NCI-H748 (cell line): ENCODE measurements at regions not wholly inside any gene's neighbourhood (a gene's known extent, or its start where the extent isn't known, plus 50 kb on each side); places are given as distances from the start of the nearest gene placed in this dataset.
A peak's percentile ranks its signal among the peaks of the same experiment; 100 is the strongest.
"Not testable (repeated sequence)": the region's sequence is repeated elsewhere in the genome, so short reads cannot be mapped to it uniquely, and the experiment has no call there.

ENCODE experiments used
- DNase-seq: peaks from one replicate; lab custom pipeline; 2025; ENCODE audit not compliant: unreplicated experiment; lab: John Stamatoyannopoulos, UW

DNA sequence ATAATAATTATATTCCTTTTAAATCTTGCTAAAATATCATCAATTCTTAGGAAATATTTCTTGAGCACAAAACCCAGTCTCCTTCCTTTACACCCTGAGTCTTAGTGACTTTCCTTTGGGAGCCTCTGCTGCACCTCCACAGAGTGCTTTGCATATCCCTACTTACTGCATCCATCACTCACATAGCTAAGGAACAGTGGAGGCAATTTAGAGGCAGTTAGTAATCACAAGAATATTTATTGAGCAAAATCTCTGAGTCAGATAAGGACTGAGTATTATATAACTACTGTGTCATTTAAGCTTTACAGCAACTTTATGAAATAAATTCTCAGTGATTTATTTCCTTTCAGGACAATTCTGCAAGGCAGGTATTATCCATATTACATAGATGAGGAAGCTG, 327.7 kb downstream of the TMX3 start:
- DNase-seq, result no peak

DNA sequence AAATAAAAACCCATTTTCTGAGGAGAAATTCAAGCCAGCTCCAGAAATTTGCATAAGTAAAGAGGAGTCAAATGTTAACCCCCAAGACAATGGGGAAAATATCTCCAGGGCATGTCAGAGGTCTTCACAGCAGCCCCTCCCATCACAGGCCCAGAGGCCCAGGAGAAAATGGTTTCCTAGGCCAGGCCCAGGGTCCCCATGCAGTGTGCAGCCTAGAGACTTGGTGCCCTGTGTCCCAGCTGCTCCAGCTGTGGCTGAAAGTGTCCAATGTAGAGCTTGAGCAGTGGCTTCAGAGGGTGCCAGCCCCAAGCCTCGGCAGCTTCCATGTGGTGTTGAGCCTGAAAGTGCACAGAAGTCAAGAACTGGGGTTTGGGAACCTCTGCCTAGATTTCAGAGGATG, 330.9 kb downstream of the TMX3 start:
- not testable (repeated sequence) for DNase-seq

DNA sequence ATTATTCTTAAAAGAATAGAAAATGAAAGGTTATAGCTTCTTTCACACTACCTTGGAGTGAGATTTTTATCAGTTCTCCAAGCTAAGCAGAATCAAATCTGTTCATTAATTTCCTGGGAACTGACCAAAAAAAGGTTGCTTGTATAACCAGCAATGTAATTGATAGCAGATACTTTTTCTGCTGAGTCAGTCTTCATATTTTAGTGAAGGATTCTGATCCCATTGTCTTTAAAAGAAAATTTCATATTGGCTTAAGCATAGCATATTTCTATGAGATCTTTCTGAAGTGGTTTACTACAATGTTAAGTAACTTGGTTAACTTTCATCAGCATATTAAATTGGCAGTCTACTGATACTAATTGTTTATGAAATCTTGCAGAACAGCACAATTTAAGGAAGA, 338.0 kb downstream of the TMX3 start:
- DNase-seq, result no peak

DNA sequence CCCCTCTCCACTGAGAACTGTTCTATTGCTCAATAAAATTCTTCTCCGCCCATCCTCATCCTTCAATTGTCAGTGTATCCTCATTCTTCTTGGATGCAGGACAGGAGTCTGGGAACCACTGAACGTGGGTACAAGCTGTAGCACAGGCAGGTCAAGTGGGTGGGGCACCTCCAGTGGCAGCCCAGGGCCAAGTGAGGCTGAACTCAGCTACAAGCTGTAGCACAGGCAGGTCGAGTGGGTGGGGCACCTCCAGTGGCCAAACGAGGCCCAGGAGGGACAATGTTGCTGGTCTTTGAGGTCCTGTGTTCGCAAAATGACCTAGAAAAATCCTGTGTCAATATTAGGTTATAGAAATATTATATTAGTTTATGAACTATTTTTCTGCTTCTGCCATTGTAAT, 352.0 kb downstream of the TMX3 start:
- DNase-seq, result no peak

DNA sequence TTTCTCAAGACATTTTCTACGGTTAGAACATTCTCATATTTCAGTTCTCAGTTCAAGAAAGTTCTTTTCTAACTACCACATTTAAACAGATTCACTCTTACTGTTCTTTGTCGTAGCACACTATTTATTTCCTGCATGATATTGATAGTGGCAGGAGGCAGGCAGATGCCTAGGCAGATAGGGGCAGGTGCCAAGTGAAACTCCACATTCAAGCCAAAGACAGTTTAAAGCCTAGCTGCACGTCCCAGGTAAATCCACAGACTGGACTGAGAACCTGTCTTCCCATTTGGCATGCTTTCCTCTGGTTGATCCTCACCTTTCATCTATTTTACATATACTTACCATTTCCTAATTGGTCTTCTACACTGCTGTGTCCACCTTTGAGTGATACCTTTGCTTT, 359.3 kb downstream of the TMX3 start:
- no peak for DNase-seq

DNA sequence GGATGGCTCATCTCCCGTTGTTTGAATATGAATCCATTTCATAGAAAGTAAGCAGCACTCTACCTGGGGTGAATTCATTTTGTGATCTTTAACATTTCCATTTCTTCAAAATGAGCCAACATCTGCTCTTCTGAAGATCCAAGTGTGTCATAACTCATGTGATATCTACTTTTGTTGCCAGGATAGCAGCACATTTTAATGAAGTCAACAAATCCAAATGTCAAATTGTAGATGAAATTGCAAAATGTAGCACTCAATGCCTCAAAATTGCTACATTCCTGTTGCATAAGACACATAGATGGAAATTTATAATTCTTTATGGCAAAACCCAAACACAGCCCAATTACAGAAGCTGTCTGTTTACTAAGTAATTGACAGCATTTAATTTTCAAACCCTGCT, 360.7 kb downstream of the TMX3 start:
- no peak for DNase-seq

DNA sequence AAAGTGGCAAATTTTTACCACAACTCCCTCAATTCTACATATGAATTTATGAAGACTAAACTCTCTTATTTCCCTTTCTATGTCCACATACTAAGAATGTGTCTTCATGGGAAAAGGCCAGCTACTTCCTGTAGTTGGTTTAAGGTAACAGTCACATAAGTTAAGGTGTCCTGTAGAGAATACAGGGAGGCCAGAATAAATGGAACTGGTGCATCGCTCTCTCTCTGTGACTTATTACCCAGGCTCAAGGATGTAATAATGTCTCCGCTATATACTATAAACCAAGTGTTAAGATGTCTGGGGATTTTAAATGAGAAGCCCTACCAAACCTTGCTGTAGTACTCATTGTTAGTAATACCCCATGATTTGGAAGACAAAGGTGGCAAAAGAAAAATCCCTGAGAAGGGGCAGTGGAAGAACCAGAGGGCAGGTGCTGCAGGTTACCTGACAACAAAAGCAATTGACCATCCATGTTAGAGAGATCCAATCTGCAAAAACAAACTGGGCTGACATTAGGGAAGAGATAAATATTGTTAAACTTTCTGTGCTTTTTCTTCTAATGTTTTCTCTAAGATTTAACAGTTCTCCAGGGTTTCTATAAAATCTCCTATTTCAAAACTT, 372.8 kb downstream of the TMX3 start:
- DNase-seq, result peak; percentile 31

DNA sequence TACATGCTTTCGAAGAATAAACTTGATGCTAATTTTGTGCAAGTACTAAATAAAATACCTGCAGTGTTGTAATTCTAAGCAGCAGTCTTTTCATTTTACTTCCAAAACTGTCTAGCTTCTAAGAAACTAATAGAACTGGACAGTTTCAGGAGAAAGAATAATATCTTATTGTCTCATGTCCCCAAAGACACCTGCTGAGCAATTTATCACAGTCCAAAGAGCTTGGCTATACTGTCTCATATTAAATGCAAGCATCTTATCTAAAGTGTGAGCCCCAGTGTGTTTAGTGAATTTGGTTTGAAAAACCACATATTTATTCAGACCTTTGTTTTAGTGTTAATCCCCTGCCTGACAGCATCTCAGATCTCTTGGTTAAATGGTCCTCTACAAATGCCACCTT, 374.3 kb downstream of the TMX3 start:
- no peak for DNase-seq

DNA sequence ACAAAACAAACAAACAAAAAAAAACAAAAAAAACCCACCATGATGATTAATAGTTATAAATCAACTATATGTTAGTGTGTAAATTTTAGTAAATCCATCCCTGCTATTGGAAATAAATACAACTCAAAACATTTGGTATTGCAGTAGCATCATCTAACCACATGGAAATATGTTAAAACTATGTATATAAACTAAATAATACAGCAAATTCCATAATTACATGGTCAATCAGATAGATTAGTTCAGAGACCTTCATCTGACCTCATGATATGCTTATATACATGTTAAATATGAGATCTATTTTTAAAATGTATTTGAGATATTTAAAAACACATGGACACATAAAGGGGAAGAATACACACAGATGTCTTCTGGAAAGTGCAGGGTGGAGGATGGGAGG, 384.2 kb downstream of the TMX3 start:
- no peak for DNase-seq

DNA sequence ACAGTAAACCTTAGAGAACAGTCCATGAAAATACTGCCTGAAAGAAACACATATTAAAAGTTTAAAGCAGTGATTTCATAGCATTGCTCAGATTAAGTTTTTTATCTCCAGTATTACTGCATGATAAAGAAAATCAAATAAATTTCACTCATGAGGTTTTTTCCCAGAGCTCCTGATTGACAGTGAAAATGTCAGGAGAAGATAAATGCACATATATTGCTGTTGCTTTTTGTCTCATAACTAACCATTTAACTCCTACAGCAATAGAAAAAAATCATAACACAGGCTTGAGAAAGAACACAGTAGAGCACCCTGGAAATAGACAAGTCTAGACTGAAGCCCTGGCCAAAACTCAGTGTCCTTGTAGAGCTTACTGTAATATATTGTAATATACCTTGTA, 391.0 kb downstream of the TMX3 start:
- DNase-seq, result no peak

DNA sequence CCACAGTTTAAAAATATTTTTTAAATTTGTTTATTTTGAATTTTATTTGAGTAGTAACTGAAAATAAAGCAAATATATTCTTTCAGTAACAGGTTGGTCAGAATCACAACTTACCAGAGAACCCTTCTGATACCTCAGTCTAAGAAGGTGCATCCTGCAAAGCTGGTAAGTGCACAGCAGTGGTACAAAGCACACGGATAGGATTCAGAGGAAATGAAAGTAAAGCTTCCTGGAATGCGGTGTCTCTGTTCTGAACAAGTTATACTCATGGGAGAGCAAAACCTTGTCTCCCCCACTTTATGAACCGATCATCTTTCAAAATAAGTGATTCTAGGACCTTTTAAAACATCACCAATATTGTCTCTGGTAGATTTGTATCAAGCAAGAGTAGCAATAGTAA, 398.3 kb downstream of the TMX3 start:
- peak; percentile 14 for DNase-seq

DNA sequence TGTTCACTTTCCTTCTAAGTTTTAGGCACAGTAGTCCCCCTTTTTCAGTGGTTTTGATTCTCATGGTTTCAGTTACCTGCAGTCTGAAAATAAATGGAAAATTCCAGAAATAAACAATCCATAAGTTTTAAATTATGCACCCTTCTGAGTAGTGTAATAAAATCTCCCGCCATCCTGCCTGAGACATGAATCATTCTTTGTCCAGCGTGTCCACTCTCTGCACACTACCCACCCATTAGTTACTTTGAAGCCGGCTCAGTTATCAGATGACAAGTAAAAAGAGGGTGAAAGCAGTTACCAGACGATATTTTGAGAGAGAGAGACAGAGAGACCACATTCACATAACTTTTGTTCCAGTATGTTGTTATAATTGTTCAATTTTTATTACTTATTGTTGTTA, 400.5 kb downstream of the TMX3 start:
- DNase-seq, result no peak

DNA sequence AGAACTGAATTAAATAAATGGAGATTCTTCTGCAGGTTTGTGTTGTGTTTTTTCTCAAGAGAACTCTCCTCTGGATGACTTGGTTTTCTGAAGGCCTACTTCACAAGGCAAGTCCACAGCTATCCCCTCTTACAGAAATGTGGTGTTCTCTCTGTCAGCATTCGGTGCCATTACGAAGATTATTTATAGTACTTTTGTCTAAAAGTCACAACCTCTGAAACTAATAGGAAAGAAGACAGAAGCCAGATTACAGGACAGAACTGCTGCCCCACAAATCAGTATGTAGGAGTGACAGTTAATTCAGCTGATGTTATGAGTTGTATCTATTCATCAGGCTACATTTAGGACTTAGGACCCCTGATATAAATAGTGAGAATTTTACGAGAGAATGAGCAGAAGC, 413.5 kb downstream of the TMX3 start:
- DNase-seq, result no peak

DNA sequence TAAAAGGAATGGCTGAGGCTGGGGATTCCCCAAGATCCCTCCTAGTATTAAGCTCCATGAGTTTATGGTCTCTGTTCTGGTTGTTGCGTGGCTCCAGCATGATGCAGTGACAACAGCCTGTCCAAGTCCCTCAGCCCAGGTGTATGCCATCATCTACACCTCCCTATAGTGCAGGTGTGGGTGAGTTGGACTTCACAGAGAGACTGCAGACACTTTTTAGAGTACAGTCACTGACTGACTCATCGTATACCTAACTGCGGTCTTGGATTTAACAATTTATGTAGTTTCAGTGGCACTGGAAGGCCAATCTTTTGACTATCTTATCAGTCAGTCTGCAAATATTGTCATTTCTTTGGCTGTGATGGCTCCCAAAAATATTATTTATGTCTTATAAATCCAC, 415.0 kb downstream of the TMX3 start:
- DNase-seq, result no peak

DNA sequence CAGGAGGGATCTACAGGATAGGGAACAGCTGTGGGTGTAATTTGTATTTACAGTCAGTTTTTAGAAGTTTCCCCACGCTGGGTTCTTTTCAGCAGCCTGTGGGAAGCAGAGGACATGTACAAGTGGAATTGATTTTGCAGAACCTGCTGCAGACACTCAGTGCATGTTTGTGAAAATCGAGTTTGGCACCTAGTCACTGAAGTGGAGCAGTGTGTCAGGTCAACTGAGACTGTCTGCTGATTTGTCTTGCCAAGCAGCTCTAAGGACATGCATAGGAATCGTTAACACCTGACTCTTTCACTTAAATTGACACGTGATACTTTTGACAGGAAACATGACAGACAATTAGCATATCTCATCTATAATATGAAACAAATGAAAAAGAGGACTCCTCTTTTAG, 416.6 kb downstream of the TMX3 start:
- no peak for DNase-seq

DNA sequence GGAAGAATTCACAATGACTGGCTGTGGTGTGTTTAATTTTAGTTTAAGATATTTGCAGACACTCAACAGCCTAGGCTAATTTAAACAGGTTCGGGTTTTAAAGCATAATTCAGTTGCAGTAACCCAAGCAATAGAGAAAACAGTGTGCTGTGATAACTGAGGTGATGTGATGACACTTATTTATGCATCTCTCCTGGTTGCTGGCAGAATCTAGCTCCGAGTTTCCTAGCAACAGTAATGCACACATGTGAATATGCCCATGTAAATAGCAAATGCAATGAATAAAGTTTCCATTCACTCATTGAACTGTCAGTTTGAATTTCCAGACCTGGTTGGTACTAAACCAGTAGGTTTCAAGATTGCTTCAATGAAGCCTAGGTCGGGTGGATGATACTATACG, 426.5 kb downstream of the TMX3 start:
- peak; percentile 69 for DNase-seq

DNA sequence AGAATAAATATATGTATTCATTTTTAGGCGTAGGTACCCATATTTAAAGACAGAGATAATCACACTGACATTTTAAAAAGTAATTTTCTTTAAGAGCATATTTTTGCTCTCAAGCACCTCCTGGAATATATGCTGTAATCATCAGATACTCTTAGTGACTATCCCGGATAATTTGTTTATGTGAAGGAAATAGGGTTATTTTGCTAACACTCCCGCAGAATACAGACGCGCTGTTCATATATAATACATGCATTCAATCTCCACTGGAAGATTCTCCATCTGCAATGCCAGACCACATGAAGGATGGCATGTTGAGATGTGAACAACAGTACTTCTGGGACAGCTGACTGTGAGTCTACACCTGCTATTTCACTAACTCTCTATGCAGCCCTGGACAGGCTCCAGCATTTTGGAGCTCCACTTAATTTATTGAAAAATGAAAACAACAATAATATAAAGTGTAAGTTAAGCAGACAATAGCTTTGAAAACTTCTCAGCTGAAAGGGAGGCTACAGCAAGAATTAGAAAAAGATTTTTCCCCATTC, 430.6 kb downstream of the TMX3 start:
- no peak for DNase-seq

DNA sequence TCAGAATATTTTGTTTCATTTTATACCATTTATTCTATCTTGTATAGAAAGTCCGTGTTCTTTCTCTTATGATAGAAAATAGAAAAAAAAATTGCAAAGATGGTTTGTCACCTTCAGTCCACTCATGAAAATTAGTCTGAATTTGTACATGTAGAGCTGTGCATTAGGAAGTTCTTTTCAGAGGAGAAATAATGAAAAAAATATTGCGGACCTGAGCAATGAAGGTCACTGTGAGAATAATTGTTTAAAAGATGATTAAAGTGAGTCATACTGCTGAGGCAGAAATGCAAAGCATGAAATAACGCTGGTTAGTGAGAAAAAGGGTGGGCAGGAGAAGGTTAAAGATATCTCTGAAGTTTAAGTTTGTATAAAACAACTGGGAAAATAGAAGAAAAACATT, 431.1 kb downstream of the TMX3 start:
- no peak for DNase-seq

DNA sequence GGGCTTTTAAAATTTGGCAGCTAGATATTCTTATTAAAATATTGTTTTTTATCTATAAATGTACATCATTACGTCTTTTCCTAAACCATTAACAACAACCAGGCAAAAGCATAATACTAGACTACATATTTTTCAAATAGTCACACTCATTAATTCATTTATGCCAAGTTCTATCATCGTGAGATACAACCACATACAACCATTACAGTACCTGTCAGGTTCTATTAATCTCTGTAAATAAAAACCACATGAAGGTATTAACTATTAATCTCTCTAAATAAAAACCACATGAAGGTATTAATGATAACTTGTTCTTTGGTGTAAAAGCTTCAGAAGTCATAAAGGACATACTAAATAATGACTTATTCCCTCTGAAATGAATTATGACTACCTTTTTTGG, 432.7 kb downstream of the TMX3 start:
- no peak for DNase-seq

DNA sequence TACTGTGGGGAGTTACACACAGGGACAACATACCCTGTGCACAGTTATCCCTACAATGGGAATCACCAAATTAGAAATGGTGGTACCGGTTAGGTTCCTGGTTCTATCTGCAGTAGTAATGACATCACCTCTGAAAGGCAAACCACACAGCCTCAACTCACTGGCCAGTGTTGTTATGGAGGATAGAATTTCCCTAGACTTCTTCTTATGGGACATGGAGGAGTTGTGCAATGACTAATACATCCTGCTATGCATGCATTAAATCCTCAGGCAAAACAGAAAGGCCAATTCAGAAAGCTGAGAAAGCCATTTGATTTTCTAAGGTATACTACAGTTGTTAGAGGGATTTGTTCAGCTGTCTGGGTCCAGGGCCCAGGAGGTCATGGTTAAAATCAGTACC, 439.3 kb downstream of the TMX3 start:
- no peak for DNase-seq

DNA sequence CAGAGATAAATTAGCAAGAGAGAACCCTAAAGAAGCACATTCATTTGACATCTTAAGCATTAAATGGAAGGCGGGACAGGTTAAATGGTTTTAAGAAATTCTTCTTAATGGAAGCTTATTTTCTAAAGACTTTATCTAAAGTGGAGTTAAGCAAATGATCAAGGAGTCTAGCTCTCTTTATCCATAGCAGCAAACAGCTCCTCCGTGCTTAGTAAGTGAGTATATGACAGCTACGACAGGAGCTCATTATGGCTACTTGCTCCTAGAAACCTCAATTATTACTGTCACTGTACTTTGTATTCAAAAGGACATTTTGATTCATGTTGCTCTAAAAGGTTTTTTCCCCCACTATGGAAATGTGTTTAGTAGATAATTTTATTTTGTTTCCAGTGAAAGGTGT, 444.9 kb downstream of the TMX3 start:
- DNase-seq, result no peak

DNA sequence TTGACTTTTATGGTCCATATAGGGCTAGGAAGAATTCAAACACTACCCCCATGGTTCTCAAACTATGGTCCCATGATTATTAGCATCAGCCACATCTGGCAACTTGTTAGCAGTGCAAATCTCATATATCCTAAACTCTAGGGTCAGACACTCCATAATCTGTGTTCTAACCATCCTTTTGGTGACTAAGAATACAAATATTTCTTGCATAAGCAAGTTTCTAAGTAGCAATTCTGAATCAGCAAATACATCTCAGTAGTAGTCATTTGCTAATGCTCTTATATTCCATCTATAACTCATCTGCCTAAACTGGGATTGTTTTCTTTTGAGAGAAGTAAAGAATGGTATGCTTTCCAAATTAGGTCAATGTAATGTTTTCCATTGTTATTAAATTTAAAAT, 447.3 kb downstream of the TMX3 start:
- no peak for DNase-seq

DNA sequence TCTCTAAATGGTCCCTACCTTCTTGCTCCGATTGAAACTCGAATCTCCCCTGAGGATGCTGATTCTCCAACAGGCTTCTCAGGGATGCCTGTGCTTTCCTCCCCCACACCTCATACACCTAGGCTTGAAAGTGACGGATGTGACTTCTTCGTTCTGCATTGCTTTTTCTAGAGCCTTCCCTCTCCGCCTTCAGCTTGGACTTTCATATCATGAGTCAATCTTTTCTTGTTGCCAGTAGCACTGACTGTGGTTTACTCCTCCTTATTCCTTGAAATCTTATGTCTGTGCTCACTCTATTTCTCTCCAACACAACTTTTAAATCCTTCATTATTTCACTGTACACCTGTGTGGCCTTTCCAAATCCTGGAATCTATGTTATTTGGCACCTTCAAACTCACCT, 451.4 kb downstream of the TMX3 start:
- no peak for DNase-seq
